ENCODE measurements at regions not wholly inside any gene's neighbourhood (a gene's known extent, or its start where the extent isn't known, plus 50 kb on each side); places are given as distances from the start of the nearest gene placed in this dataset.

GRCh38 chr4:177802661-177803060, 360.4 kb upstream of the AGA start (continued):
- TF ChIP-seq BCL3 (IDR thresholded peaks at IDR 0.05; ENCODE audit: borderline replicate concordance, insufficient read depth, low read depth, low read length, poor library complexity, severe bottlenecking) = no peak
- no peak for TF ChIP-seq REST (IDR thresholded peaks at IDR 0.05; ENCODE audit: low read depth, low read length)

GRCh38 chr4:177803151-177803550, 360.9 kb upstream of the AGA start:
- FAIRE-seq (no peak), ATAC-seq (no peak), DNase-seq (ENCODE audit: low read depth, low spot score) (no peak)
- Histone ChIP-seq H3K4me2 (ENCODE audit: control insufficient read depth, insufficient read depth) (no peak overlapping the region), H3K4me3 (no peak overlapping the region), H3K36me3 (ENCODE audit: control insufficient read depth in 2 of 2, insufficient read depth in 2 of 2, low read length in 1 of 2) (no peaks in the 10 kb centered on the region), H3K9me3 (replicated peaks; ENCODE audit: control insufficient read depth, insufficient read depth, low read length) (no peaks in the 10 kb centered on the region), H3K4me1 (ENCODE audit: control insufficient read depth, insufficient read depth, low read length) (no peaks in the 10 kb centered on the region), H3K27me3 (replicated peaks in 1 of 2; ENCODE audit: control insufficient read depth in 2 of 2, insufficient read depth in 2 of 2, low read length in 1 of 2) (no peaks in the 10 kb centered on the region), H3K9ac (ENCODE audit: control insufficient read depth, insufficient read depth, low read length) (no peak overlapping the region), H2AFZ (ENCODE audit: control insufficient read depth, low read depth, low read length) (no peak overlapping the region), H4K20me1 (ENCODE audit: control insufficient read depth, insufficient read depth) (no peaks in the 10 kb centered on the region), H3K27ac (ENCODE audit: control insufficient read depth, insufficient read depth) (no peak overlapping the region), H3K79me2 (ENCODE audit: control insufficient read depth, insufficient read depth, low read length) (no peaks in the 10 kb centered on the region)
- in situ Hi-C loops (cut with MboI) (no loop called here), intact Hi-C loops (cut with micrococcal nuclease; ENCODE audit: unreplicated experiment) (no loop called here)
- WGBS (ENCODE audit: insufficient coverage, insufficient replicate concordance, low lambda C conversion rate, missing lambda C conversion rate) = 30% methylated on average over 3 of the region's 3 CpGs
- POLR2A ChIA-PET = no interaction called here
- RAD21 ChIA-PET (ENCODE audit: unreplicated experiment) = no interaction called here
- TF ChIP-seq MLLT1 (IDR thresholded peaks at IDR 0.05) = no peak
- TF ChIP-seq RAD51 (IDR thresholded peaks at IDR 0.05) = no peak
- TF ChIP-seq SIX5 (IDR thresholded peaks at IDR 0.05; ENCODE audit: low read depth, low read length, severe bottlenecking) = no peak
- TF ChIP-seq LARP7 (IDR thresholded peaks at IDR 0.05) = no peak
- no peak for TF ChIP-seq RB1 (IDR thresholded peaks at IDR 0.05; ENCODE audit: borderline replicate concordance)
- no peak for TF ChIP-seq NFYA (IDR thresholded peaks at IDR 0.05; ENCODE audit: borderline replicate concordance, low read depth, low read length)
- BruUV-seq (replicated peaks) = no TSS peak
- SMC1A ChIA-PET (ENCODE audit: uncharacterized antibody, unreplicated experiment) = no interaction called here
- CTCF ChIA-PET = no interaction called here

Measured in GM12878 (cell line).